Heart left ventricle (tissue), 13 donors: ENCODE measurements at regions not wholly inside any gene's neighbourhood (a gene's known extent, or its start where the extent isn't known, plus 50 kb on each side); places are given as distances from the start of the nearest gene placed in this dataset.

Experiments
- POLR2A ChIP-seq, 2 donors: fragments of 450-650 bp; IDR thresholded peaks; one replicate each; pipeline ENCODE4 v1.6.1; 2017; ENCODE audit warnings: antibody characterized with exemption in 2 of 2, mild to moderate bottlenecking in 2 of 2, moderate library complexity in 2 of 2
- TF ChIP-seq, protein P1 (sequence below), 12 donors: fragments of 200-600 bp; sonication (generic) in 4 of 12; IDR thresholded peaks; one replicate each; pipeline versions ENCODE4 v1.5.0 to v1.8.0; 2018 to 2022; ENCODE audit warnings: antibody characterized with exemption in 12 of 12, mild to moderate bottlenecking in 5 of 12
- donor health status: ischemic (EF 13 %, LVEDD 7.1; RV severe dilation, severe dysfunction).
- donor health status: DM: no; HTN: yes; CAD: no.
- donor health status: DM: no; HTN: no; CAD: no.
- donor health status: ischemic (EF 25% LVEDD 6.9; RV normal size, moderate dysfunction).
- donor health status: ischemic (EF 25% LVEDD 5.7; RV mildly dilated, moderate dysfunction).
- donor health status: ischemic (EF 35%, LVEDD 5.7; RV mildly dilated, moderate dysfunction).
- donor health status: nonischemic (EF 11% LVEDD 7.7; RV severe dilation, severe dysfunction).
- donor health status: DM: yes; HTN: yes; CAD: no.
- donor health status: PGD.
- donor health status: ischemic (EF 29% LVEDD 5.4; RV normal size, mild dysfunction).
- donor health status: nonischemic (EF 23%, LVEDD 6.1; RV moderate dilation, normal function).

DNA sequence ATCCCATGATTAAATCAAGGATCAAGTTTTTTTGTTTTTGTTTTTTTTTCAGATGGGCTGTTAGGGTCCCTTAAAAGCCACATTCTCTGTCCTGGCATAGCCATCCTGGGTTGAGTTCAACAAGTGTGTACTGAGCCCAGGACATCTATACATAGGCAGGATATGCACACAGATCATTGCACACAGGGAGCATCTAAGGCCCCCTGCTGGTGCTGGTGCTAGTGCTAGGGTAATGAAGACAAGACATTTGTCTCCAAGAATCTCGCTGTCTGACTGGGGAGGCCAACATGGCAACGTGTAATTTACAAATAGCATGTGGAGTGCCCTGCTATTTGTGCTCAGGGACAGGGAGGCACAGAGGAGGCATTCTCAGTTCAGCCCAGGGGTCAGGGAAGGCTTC is 124.5 kb downstream of the VAPA start:
- TF ChIP-seq, protein P1, sequence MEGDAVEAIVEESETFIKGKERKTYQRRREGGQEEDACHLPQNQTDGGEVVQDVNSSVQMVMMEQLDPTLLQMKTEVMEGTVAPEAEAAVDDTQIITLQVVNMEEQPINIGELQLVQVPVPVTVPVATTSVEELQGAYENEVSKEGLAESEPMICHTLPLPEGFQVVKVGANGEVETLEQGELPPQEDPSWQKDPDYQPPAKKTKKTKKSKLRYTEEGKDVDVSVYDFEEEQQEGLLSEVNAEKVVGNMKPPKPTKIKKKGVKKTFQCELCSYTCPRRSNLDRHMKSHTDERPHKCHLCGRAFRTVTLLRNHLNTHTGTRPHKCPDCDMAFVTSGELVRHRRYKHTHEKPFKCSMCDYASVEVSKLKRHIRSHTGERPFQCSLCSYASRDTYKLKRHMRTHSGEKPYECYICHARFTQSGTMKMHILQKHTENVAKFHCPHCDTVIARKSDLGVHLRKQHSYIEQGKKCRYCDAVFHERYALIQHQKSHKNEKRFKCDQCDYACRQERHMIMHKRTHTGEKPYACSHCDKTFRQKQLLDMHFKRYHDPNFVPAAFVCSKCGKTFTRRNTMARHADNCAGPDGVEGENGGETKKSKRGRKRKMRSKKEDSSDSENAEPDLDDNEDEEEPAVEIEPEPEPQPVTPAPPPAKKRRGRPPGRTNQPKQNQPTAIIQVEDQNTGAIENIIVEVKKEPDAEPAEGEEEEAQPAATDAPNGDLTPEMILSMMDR (IDR thresholded peaks at IDR 0.05), result no peak
- no peak for TF ChIP-seq POLR2A (IDR thresholded peaks at IDR 0.05)
